HG03378 (cell line): ENCODE measurements at regions not wholly inside any gene's neighbourhood (a gene's known extent, or its start where the extent isn't known, plus 50 kb on each side); places are given as distances from the start of the nearest gene placed in this dataset.

Experiments
- ATAC-seq: cut with Tn5 transposase; IDR thresholded peaks from one replicate; pipeline ENCODE4 v1.9.1; 2021; ENCODE audit warnings: mild to moderate bottlenecking, moderate library complexity; ENCODE audit not compliant: unreplicated experiment

DNA sequence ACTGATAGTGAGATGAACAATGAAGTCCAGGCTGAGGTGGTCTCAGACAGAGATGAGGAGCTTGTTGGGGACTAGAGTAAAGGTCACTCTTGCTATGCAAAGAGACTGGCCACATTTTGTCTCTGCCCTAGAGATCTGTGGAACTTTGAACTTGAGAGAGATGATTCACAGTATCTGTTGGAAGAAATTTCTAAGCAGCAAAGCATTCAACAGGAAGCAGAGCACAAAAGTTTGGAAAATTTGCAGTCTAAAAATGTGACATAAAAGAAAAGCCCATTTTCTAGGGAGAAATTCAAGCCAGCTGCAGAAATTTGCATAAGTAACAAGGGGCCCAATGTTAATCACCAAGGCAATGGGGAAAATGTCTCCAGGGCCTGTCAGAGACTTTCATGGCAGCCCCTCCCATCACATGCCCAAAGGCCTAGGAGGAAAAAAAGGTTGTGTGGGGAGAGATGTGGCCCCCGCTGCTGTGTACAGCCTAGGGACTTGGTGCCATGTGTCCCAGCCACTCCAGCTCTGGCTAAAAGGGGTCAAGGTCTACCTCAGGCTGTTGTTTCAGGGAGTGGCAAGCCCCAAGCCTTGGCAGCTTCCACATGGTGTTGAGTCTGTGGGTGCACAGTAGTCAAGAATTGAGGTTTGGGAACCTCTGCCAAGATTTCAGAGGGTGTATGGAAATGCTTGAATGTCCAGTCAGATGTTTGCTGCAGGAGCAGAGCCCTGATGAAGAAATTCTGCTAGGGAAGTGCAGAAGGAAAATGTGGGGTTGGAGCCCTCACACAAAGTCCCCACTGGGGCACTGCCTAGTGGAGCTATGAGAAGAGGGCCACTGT lies 262.8 kb downstream of the DKK2 start:
- no peak for ATAC-seq

DNA sequence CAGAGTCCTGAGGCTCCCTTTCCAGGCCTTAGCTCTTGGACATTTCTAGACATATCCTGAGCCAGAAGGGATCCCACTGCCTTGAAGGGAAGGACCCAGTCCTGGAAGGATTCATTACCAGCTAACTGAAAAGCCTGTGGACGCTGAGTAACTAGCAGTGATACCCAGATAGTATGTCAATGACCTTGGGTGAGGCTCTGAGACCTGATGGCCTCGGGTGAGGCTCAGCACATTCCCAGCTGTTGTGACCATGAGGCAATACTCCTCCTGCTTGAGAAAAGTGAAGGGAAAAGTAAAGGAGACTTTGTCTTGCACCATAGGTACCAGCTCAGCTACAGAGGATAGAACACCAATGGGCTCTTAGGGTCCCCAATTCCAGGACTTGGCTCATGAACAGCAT lies 268.1 kb downstream of the DKK2 start:
- no peak for ATAC-seq

DNA sequence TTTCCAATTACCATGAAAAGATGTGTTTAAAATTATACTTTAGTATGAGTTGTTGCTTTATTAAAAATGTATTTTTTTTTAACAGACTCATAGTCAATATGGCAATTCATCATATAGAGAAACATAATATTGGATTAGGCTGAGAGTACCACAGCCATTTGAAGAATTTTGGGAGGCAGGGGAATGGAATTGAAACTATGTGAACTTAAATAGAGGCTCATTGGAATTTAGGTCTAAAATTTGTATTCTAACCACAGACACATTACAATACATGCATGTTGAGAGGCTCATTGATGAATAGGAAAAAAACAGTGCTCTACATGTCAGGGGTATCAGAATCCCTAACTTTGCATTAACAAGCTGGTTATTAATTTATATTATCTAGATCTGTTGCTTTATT lies 269.6 kb downstream of the DKK2 start:
- no peak for ATAC-seq

DNA sequence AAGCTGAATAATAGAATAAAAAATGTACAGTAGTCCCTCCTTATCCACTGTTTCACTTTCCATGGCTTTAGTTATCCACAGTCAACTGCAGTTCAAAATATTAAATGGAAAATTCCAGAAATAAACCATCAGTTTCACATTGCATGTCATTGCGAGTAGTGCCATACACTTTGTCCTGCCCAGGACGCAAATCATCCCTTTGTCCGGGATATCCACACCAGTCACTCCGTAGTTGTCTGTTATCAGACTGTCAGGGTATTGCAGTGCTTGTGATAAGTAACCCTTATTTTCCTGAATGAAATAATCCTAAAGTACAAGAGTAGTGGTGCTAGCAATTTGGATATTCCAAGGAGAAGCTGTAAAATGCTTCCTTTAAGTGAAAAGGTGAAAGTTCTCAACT lies 271.3 kb downstream of the DKK2 start:
- ATAC-seq = no peak

DNA sequence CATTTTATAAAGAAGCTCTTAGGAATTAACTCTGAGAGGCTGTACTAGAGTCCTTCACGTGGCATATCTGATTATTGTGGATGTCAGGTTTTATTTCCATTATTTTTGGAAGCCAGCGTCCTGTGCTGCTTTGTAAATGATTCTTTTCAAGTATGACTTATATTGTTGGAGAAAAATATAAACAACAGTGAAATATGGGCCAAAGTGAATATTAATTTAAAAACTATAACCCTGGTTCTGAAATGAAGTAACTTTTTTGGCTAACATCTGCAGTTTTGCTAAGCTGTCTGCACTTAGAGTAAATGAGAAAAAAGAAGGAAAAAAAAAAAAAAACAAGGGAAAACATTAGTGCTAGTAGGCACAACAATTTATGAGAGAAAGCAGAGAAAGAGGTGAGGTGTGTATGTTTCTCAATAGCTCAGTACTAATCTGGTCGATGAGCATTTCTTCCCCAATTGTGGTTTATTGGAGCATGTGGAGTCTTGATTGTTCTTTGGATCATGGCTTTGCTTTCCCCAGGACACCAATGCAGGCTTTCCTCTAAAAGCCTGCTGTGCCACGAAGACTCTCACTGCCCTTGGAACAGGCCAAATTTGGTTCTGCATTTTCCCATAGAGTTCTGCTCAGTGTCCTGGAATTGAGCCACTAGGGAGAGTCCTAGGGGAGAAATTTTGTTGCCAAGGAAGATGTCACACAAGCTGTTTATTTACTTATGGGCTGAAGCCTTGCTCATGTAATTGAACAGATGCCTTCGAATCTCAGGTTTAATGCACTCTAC lies 273.3 kb downstream of the DKK2 start:
- ATAC-seq = no peak

DNA sequence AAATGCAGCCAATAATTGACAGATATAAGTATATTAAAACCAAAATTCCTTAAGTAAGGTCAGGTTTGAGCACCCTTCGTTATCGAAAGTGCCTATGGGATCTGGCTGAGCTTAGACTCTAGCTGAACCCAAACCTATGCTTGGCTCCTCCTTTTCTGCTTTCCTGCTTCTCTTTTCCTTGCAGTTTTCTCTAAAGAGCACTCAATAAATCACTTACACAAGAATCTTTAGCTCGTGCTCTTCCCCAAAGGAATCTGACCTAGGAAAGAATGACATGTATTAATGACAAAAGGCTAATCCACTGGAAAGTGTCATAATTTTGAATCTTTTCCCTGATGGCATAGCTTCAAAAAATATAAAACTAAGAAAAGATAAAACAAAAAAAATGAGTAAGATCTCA lies 282.7 kb downstream of the DKK2 start:
- ATAC-seq = no peak

DNA sequence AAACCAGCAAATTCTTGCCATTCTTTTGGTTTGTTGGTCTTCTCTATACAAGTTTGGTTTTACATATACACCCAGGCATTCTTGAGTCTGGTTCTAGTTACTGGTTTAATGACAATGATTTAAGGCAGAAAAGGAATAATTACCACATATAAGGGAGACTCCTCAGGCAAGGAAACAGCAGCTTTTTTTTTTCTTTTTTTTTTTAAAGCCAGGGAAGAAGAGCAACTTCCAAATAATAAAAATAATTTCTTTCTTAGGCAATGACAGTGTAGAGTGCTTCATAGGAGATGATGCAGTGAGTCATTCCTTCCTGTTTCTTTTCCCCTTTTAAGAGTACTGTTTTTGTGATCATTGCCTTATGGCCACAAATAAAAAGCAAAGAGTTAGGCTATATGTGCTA lies 289.7 kb downstream of the DKK2 start:
- ATAC-seq = no peak

DNA sequence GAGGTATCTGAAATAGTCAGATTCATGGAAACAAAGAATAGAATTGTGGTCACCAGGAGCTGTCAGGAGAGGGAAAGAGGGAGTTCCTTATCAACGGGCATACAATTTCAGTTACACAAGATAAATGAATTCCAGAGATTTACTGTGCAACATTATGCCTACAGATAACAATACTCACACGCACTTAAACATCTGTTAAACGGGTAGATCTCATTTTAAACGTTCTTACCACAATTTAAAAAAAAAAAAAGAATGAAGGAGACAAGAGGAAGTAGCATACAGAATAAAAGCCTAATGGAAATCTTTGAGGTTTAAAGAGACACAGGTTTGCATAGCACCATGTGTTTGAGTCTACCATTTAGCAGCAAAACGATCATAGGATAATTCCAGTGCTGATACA lies 298.0 kb downstream of the DKK2 start:
- no peak for ATAC-seq

DNA sequence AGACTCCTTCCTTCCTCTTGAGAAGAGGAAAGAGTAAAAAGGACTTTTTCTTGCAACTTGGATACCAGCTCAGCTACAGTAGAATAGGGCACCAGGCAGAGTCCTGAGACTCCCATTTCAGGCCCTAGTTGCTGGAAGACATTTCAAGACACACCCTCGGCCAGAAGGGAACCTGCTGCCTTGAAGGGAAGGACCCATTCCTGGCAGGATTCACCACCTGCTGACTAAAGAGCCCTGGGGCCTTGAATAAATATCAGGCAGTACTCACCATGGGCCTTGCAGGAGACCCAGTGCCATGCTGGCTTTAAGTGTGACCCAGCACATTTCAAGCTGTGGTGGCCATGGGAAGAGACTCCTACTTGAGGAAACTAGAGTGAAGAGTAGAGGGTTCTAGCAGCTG lies 317.6 kb downstream of the DKK2 start:
- ATAC-seq = no peak

DNA sequence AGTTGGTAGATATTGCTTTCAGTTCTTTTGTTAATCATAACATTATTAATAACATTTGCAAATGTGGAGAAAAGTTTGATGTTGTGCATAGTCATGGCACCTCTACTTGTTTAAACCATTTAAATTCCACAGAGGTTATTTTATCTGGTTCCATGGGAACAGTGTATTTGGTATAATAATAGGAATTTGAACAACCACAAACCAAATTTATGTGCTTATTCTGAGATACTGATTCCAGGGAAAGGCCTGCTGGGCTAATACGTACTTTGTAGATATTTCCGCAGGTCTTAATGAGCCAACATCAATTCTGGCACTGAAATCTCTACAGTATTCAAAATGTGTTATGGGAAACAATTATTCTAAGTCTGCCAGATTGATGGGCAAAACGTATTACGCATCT lies 319.0 kb downstream of the DKK2 start:
- no peak for ATAC-seq

DNA sequence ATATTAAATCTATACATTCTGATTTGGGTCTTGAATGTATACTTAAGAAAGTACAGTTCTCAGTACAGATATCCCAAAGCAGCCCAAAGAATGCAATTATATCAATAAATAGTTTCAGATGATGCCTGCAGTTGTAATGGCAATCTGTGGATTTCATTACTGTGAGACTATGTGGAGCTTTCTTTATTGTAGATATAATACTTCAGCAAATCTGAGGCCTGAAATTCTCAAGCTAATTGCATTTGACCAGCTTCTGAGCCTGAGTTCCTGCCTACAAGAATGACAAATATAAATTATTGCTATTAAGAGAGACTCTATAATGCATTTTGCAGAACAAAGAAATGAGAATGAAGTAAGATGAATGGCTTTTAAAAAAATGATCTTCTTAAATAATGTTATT lies 320.3 kb downstream of the DKK2 start:
- no peak for ATAC-seq

DNA sequence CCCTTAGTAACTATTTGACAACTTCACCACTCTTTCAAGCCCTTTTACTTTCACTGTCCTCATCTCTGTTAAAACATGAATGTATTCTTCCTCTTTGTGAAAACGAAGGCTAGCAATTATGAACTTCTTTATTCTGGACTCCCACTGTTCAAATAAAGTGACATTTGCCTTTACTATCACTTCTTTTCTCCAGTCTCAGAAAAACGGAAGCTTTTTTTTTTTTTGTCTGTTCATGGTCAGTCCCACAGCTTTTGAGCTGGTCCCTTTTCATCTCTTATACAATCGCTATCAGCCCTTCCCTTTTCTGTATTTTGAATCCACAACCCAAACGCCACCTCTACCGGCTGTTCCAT lies 327.7 kb downstream of the DKK2 start:
- ATAC-seq = peak; percentile 7

DNA sequence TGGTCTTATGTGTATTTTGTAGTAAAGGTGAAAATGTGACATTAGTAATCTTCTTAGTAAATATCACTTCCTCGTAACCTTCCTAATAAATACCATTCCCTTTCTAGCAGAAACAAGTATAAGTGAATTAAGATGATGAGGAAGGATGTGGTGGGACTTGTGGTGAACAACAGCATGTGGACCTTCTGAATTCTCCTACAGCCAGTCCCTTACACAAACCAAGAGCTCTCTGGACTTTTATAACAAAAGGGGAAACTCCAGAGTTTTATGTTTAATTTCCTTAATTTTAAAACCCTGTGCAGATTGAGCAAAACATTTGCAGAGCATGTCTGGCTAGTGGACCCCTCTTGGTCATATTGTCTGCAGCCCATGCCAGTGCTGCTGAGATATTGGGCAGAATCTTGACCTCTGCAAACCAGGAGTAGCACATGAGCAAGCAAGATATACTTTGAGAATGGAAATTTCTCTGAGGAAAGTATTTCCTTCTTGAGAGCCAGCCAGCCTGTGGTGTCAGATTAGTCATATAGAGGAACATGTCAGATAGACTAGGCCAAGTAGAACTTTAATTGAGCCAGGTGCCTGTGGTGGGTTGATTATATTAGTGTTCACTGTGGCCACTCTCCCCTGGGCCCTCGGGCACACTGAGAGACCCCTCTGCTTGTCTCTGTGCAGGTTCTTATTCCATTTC lies 328.2 kb downstream of the DKK2 start:
- ATAC-seq = peak; percentile 60

DNA sequence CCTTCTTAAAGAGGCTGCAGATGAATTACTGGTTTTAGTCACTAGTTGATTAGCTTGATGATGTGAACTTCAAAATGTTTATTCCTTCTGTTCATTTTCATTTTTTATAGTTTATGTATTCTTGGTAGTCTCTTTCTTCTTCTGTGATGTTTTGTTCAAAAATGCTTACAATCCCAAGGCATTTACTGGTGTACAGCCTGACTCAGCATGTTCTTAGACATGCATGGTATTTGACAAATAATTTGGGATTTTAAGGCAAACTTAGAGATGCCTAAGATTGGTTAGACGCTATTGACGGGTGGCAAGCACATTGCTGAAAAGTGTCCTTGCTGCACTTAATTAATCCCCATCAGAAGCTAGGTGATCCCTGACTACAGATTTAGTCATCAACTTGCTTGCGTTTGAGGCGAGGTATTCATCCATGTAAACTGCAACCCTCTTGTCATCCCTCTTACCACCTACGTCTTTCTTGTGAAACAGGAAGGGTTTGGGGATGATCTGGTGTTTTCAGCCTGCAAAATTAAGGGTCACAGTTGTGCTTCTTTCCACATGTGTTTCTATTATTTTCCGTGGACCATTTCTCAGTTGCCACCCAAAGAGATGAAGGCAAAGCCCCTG lies 331.8 kb downstream of the DKK2 start:
- ATAC-seq = no peak

DNA sequence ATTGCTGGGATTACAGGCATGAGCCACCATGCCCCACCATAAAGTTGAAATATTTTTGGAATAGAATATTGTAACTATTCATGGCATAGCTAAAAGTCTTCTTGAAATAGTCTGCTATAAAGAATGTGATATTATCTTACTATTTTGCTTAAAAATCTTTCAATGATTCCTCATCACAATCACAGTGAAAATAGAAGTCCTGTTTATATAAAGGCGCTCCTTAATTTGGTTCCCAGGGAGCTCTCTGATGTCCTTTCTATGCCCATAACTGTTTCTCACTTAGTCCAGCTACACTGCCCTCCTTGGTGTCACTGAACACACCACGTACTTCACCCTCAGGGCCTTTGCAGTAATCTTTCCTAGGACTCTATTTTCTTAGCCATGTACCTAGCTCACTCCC lies 331.7 kb upstream of the GIMD1 start:
- no peak for ATAC-seq

DNA sequence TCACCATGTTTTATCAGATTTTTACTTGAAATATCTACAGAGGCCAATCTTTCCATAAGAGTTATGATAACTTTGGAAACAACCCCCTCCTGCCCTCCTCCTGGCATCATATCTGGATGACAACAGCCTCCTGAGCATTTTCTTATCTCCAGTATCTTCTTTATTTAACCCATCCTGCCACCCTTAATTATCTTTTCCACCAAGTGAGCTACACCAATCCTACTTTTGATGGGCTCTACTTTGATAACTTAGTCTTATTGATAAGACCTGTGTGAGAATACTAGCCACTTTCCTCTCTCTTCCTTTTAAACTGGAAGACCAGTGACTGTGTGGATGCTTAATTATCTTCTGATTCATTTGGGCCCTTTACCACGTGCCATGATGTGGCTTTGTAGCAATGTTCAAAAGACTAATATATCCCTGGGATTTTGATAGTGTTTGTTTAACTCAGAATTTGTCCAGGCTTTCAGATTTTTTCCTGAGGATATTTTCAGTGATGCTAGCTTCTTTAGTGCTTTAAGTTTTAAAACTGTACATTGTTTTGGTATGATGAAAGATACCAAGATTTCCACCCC lies 330.1 kb upstream of the GIMD1 start:
- no peak for ATAC-seq

DNA sequence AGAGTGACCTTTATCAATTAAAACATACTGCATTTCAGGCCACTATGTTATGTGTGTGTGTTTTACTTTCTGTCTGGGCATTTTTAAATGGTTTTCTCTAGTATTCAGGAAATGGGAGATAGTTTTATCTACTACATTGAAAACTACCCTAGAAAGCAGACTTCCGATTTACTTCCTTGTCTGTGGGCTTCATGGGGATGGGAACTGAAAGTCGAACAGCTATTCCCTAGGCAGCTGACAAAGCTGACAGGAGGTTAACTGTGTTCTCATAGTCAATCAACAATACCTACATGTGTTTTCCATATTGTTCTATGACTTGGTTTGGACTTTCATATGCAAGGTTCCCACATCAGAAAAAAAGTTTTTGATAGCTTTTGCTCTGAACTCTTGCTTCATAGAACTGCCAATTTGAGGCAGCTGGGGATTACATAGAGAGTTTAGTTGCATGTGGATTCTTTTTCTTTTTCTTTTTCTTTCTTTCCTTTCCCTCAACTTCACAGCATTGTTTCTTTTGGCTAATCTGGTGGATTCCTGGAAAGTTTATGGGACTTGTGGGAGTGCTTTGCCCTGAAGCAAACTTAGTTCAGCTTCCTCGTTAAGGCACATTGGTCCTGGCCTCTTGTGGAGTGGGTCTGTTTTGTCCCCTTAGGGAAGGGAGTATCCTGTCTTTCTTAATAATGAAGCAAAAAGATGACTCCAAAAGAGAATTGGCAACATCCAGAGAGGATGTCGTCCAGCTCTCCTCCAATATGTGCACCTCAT lies 327.1 kb upstream of the GIMD1 start:
- no peak for ATAC-seq

DNA sequence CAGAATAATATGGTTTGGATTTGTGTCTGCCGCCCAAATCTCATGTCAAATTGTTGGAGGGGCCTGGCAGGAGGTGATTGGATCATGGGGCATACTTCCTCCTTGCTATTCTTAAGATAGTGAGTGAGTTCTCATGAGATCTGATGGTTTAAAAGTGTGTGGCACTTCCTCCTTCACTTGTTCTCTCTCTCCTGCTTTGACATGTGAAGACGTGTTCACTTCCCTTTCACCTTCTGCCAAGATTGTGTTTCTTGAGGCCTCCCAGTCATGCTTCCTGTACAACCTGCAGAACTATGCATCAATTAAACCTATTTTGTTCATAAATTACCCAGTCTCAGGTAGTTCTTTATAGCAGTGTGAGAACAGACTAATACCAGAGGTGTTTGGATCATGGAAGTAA lies 325.7 kb upstream of the GIMD1 start:
- ATAC-seq = no peak

DNA sequence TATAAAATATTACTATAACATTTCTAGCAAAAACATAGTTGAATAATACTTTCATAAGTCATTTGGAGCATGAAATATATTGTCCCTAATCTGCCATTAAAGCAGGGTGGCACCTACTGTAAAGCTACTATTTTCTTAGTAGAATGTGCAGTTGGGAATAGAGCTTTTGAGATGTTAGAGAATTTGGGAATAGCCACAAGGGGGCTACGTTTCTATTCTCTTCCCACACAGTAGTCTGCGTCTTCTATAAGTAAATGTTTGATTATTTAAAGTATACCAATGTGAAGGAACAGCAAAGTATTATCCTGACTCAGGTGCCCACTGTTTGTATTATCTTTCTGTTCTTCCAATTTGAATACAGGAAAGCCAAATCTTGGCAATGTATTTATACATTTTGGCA lies 323.2 kb upstream of the GIMD1 start:
- no peak for ATAC-seq

DNA sequence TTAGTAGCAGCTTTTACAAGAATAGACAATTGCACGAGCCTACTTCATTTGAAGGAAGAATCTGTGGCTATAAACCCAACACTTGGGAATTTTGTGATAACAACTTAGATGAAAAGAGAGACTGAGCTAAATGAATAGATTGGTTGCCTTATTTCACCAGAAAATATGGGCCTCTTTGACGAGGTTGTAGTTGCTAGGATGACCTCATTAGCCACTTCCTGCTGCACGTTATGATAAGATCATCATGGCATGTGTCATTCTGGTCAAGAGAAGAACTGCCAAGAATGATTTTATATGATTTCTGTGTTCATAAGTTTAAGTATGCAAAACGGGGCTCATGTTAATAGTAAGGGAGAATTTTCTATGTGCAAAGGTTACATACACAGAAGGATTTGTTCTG lies 321.9 kb upstream of the GIMD1 start:
- ATAC-seq = no peak
